PC-3 (cell line): ENCODE measurements at regions not wholly inside any gene's neighbourhood (a gene's known extent, or its start where the extent isn't known, plus 50 kb on each side); places are given as distances from the start of the nearest gene placed in this dataset.

ENCODE experiments used
- ATAC-seq: fragments of 200-7000 bp; cut with Tn5 transposase; 2 replicates; pipeline ENCODE4 v1.9.1; 2020; ENCODE audit warnings: mild to moderate bottlenecking, moderate library complexity
- BruUV-seq: library from RNA; stranded (reverse); fragments of 400-500 nt; replicated peaks from 2 replicates; lab custom pipeline; 2021; lab: Mats Ljungman, UMichigan
- CTCF ChIA-PET: fragments of 300-600 bp; sonication (Branson Sonifier 250); formaldehyde crosslinking; loops from one replicate; lab custom pipeline; 2022; ENCODE audit warnings: antibody characterized with exemption; lab: Charles Lee
- POLR2A ChIA-PET: fragments of 300-600 bp; sonication (Branson Sonifier 250); formaldehyde crosslinking; loops from one replicate; lab custom pipeline; 2022; ENCODE audit warnings: antibody characterized with exemption; ENCODE audit not compliant: unreplicated experiment; lab: Charles Lee
- DNase-seq: peaks from one replicate; pipeline ENCODE4 v3.0.0-alpha.2; 2015
- H2AFZ ChIP-seq: fragments of 300-600 bp; sonication (generic); 2 replicates; pipeline ENCODE4 v1.6.0; 2016; ENCODE audit warnings: antibody characterized with exemption, low read length
- H3F3A ChIP-seq: fragments of 300-600 bp; sonication (generic); one replicate; pipeline ENCODE4 v1.6.0; 2017; ENCODE audit warnings: antibody characterized with exemption, low read length, control low read depth, mild to moderate bottlenecking; ENCODE audit not compliant: unreplicated experiment
- H3K27ac ChIP-seq: fragments of 300-600 bp; sonication (generic); 2 replicates; pipeline ENCODE4 v1.5.1; 2016; ENCODE audit warnings: mild to moderate bottlenecking, low read length
- H3K27me3 ChIP-seq: fragments of 300-600 bp; sonication (generic); 2 replicates; pipeline ENCODE4 v1.6.1; 2016; ENCODE audit warnings: low read length, mixed read lengths
- H3K36me3 ChIP-seq: fragments of 300-600 bp; sonication (generic); 2 replicates; pipeline ENCODE4 v1.6.1; 2016; ENCODE audit warnings: low read depth, mixed run types, low read length, mixed read lengths
- H3K4me1 ChIP-seq: fragments of 300-600 bp; sonication (generic); 2 replicates; pipeline ENCODE4 v1.5.1; 2016; ENCODE audit warnings: low read length; ENCODE audit not compliant: insufficient read depth
- H3K4me2 ChIP-seq: fragments of 300-600 bp; sonication (generic); 2 replicates; pipeline ENCODE4 v1.6.0; 2016; ENCODE audit warnings: low read length
- H3K4me3 ChIP-seq: fragments of 300-600 bp; sonication (generic); 2 replicates; pipeline ENCODE4 v1.5.1; 2016; ENCODE audit warnings: mild to moderate bottlenecking, low read length, mixed read lengths
- H3K79me2 ChIP-seq: fragments of 300-600 bp; sonication (generic); 2 replicates; pipeline ENCODE4 v1.6.1; 2017; ENCODE audit warnings: low read length, mixed read lengths
- H3K9ac ChIP-seq: fragments of 300-600 bp; sonication (generic); 2 replicates; pipeline ENCODE4 v1.6.0; 2016; ENCODE audit warnings: mild to moderate bottlenecking, low read length
- H3K9me2 ChIP-seq: fragments of 300-600 bp; sonication (generic); replicated peaks from 2 replicates; pipeline ENCODE4 v1.6.1; 2016; ENCODE audit warnings: mixed run types, low read length, mixed read lengths
- H3K9me3 ChIP-seq: fragments of 300-600 bp; sonication (generic); 2 replicates; pipeline ENCODE4 v1.6.1; 2016; ENCODE audit warnings: low read length, mixed read lengths
- H4K20me1 ChIP-seq: fragments of 300-600 bp; sonication (generic); 2 replicates; pipeline ENCODE4 v1.6.1; 2016; ENCODE audit warnings: low read length, mixed read lengths
- EZH2 ChIP-seq: fragments of 300-600 bp; sonication (generic); IDR thresholded peaks from one replicate; pipeline ENCODE4 v1.6.1; 2017; ENCODE audit warnings: antibody characterized with exemption, mild to moderate bottlenecking, low read length; ENCODE audit not compliant: unreplicated experiment
- EZH2phosphoT487 ChIP-seq: fragments of 300-600 bp; sonication (generic); IDR thresholded peaks from 2 replicates; pipeline ENCODE4 v1.6.1; 2018; ENCODE audit warnings: mild to moderate bottlenecking, antibody characterized with exemption, low read length, borderline replicate concordance
- intact Hi-C: fragments of 100-400 bp; cut with micrococcal nuclease; formaldehyde crosslinking; loops from 2 replicates; pipeline ENCODE4 v1.9.0; 2023
- TF ChIP-seq, protein P1 (sequence below): fragments of 300-600 bp; sonication (generic); conservative IDR thresholded peaks from 2 replicates; pipeline ENCODE4 v1.5.1; 2017; ENCODE audit warnings: antibody characterized with exemption, low read depth, mild to moderate bottlenecking, low read length

- H4K20me1 ChIP-seq, result no peaks in the 10 kb centered on the region
- H3K9me3 ChIP-seq, result no peaks in the 10 kb centered on the region
- no peaks in the 10 kb centered on the region for H3K27me3 ChIP-seq
- H3K79me2 ChIP-seq, result no peaks in the 10 kb centered on the region
- H3K27ac ChIP-seq, result no peak overlapping the region
- no peaks in the 10 kb centered on the region for H3K36me3 ChIP-seq
- DNase-seq, result no peak
- H3K9me2 ChIP-seq, result no peaks in the 10 kb centered on the region
- no peak for TF ChIP-seq EZH2phosphoT487
- no peak for TF ChIP-seq EZH2
- TF ChIP-seq, protein P1, sequence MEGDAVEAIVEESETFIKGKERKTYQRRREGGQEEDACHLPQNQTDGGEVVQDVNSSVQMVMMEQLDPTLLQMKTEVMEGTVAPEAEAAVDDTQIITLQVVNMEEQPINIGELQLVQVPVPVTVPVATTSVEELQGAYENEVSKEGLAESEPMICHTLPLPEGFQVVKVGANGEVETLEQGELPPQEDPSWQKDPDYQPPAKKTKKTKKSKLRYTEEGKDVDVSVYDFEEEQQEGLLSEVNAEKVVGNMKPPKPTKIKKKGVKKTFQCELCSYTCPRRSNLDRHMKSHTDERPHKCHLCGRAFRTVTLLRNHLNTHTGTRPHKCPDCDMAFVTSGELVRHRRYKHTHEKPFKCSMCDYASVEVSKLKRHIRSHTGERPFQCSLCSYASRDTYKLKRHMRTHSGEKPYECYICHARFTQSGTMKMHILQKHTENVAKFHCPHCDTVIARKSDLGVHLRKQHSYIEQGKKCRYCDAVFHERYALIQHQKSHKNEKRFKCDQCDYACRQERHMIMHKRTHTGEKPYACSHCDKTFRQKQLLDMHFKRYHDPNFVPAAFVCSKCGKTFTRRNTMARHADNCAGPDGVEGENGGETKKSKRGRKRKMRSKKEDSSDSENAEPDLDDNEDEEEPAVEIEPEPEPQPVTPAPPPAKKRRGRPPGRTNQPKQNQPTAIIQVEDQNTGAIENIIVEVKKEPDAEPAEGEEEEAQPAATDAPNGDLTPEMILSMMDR, result no peak
- intact Hi-C loops, result no loop called here
- ChIA-PET CTCF (no interaction called here), POLR2A (no interaction called here)
- no peaks in the 10 kb centered on the region for H3F3A ChIP-seq
- no peak for ATAC-seq
- no TSS peak for BruUV-seq
- H3K4me3 ChIP-seq, result no peak overlapping the region
- no peak overlapping the region for H2AFZ ChIP-seq
- no peak overlapping the region for H3K4me2 ChIP-seq
- H3K4me1 ChIP-seq, result no peaks in the 10 kb centered on the region; the same call in 1 of the 2 replicates
- H3K9ac ChIP-seq, result no peak overlapping the region
These were observed 525.4 kb downstream of the TFEC start for GRCh38 chr7:115505136-115505535.

DNA sequence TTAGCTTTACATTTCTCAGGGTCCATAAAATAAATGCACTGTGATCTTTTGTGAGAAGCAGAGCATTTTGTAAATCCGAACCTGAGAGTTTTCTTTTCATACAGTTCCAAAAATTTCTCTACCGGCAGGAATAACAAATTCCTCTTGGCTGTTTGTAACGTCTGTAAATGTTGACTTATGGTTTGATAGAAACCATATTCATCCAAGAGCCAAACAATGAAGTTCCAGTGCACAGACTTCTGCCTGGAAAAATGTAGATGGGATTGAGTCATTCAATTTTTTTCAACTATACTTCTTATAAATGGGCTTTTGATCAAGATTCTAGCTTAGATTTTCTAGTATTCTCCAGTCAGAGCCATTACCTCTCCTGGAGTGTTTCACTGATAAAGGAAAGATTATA lies 530.6 kb downstream of the TFEC start:
- ChIA-PET CTCF (no interaction called here), POLR2A (no interaction called here)
- TF ChIP-seq, protein P1, result no peak
- no peak for TF ChIP-seq EZH2
- no peak for TF ChIP-seq EZH2phosphoT487
- no peaks in the 10 kb centered on the region for H3K9me2 ChIP-seq
- H3K9ac ChIP-seq, result no peak overlapping the region
- no TSS peak for BruUV-seq
- peaks cover 4% of the 10 kb centered on the region; the same call in 1 of the 2 replicates for H3K4me1 ChIP-seq
- no peaks in the 10 kb centered on the region for H3F3A ChIP-seq
- intact Hi-C loops, result no loop called here
- H3K9me3 ChIP-seq, result no peaks in the 10 kb centered on the region
- H3K79me2 ChIP-seq, result no peaks in the 10 kb centered on the region
- H2AFZ ChIP-seq, result no peak overlapping the region
- peak; percentile 37 for DNase-seq
- H3K27me3 ChIP-seq, result peaks cover 9% of the 10 kb centered on the region; the same call in 1 of the 2 replicates
- peak; percentile 89 for ATAC-seq
- no peak overlapping the region for H3K27ac ChIP-seq
- no peak overlapping the region for H3K4me2 ChIP-seq
- no peak overlapping the region for H3K4me3 ChIP-seq
- H3K36me3 ChIP-seq, result no peaks in the 10 kb centered on the region
- no peaks in the 10 kb centered on the region for H4K20me1 ChIP-seq

- Histone ChIP-seq H3K79me2 (no peaks in the 10 kb centered on the region), H3K9me2 (no peaks in the 10 kb centered on the region), H3K4me3 (no peak overlapping the region), H2AFZ (no peak overlapping the region), H3K4me2 (no peak overlapping the region), H3K27ac (no peak overlapping the region), H3K36me3 (no peaks in the 10 kb centered on the region), H3K4me1 (peaks cover 6% of the 10 kb centered on the region; the same call in 1 of the 2 replicates), H3K27me3 (peaks cover 9% of the 10 kb centered on the region; the same call in 1 of the 2 replicates), H4K20me1 (no peaks in the 10 kb centered on the region), H3K9ac (no peak overlapping the region), H3K9me3 (no peaks in the 10 kb centered on the region), H3F3A (no peaks in the 10 kb centered on the region)
- no peak for TF ChIP-seq EZH2
- TF ChIP-seq, protein P1, result no peak
- no peak for TF ChIP-seq EZH2phosphoT487
- intact Hi-C loops, result no loop called here
- CTCF ChIA-PET, result no interaction called here
- ATAC-seq (no peak), DNase-seq (no peak)
- POLR2A ChIA-PET, result no interaction called here
- BruUV-seq, result no TSS peak
These were observed 534.6 kb downstream of the TFEC start for GRCh38 chr7:115496006-115496405.
